DMS153 treated with DMSO at 0.1 percent for 48 hours (cell line): ENCODE measurements at regions not wholly inside any gene's neighbourhood (a gene's known extent, or its start where the extent isn't known, plus 50 kb on each side); places are given as distances from the start of the nearest gene placed in this dataset.
A peak's percentile ranks its signal among the peaks of the same experiment; 100 is the strongest.

Source experiments
- DNase-seq: peaks from one replicate; lab custom pipeline; 2025; ENCODE audit not compliant: unreplicated experiment; lab: John Stamatoyannopoulos, UW

GRCh38 chr3:150220799-150221198 is 187.3 kb upstream of the TSC22D2 start:
- DNase-seq, result no peak

- no peak for DNase-seq
These were observed 188.1 kb upstream of the TSC22D2 start for GRCh38 chr3:150220041-150220440.

- no peak for DNase-seq
These were observed 189.3 kb upstream of the TSC22D2 start for GRCh38 chr3:150218841-150219240.

GRCh38 chr3:150218236-150218635 is 189.9 kb upstream of the TSC22D2 start:
- DNase-seq, result no peak

- DNase-seq, result no peak
These were observed 190.4 kb upstream of the TSC22D2 start for GRCh38 chr3:150217691-150218090.

- DNase-seq, result no peak
These were observed 191.1 kb upstream of the TSC22D2 start for GRCh38 chr3:150216866-150217600.

GRCh38 chr3:150216041-150216811 is 191.9 kb upstream of the TSC22D2 start:
- DNase-seq, result peak; percentile 39

- DNase-seq, result no peak
These were observed 192.5 kb upstream of the TSC22D2 start for GRCh38 chr3:150215616-150216015.

- no peak for DNase-seq
These were observed 194.5 kb upstream of the TSC22D2 start for GRCh38 chr3:150213577-150213976.

- no peak for DNase-seq
These were observed 197.5 kb upstream of the TSC22D2 start for GRCh38 chr3:150210461-150211110.

GRCh38 chr3:150203273-150203672 is 204.8 kb upstream of the TSC22D2 start:
- DNase-seq, result no peak

GRCh38 chr3:150202711-150203110 is 205.4 kb upstream of the TSC22D2 start:
- no peak for DNase-seq

- no peak for DNase-seq
These were observed 213.1 kb upstream of the TSC22D2 start for GRCh38 chr3:150194957-150195356.

GRCh38 chr3:150194513-150194912 is 213.6 kb upstream of the TSC22D2 start:
- no peak for DNase-seq

- no peak for DNase-seq
These were observed 213.9 kb upstream of the PFN2 start for GRCh38 chr3:150184426-150185071.

- DNase-seq, result peak; percentile 79
These were observed 213.2 kb upstream of the PFN2 start for GRCh38 chr3:150183678-150184425.

GRCh38 chr3:150180334-150180733 is 209.6 kb upstream of the PFN2 start:
- no peak for DNase-seq

- no peak for DNase-seq
These were observed 208.6 kb upstream of the PFN2 start for GRCh38 chr3:150179330-150179729.

- no peak for DNase-seq
These were observed 207.1 kb upstream of the PFN2 start for GRCh38 chr3:150177673-150178381.

- no peak for DNase-seq
These were observed 203.5 kb upstream of the PFN2 start for GRCh38 chr3:150174179-150174578.
